ENCODE measurements at regions not wholly inside any gene's neighbourhood (a gene's known extent, or its start where the extent isn't known, plus 50 kb on each side); places are given as distances from the start of the nearest gene placed in this dataset.

DNA sequence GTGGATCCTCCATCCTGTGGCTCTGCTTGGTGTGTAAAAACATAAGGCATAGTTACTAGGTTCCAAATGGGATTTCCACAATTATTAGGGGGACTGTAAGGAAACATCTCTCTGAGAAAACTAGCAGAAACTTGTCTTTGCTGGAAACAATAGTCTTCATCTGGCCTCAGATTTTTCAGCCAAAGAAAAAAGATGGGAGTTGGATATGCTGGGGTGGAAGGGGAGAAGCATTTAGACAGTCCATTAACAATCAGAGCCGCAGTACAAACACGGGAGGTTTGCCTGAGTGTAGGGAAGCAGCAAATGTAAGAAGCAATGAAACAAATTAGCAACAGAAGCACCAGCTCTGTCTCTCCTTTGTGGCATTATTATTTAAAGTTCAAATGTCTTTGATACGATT lies 402.7 kb upstream of the ZNF608 start:
- TF ChIP-seq, protein P1, sequence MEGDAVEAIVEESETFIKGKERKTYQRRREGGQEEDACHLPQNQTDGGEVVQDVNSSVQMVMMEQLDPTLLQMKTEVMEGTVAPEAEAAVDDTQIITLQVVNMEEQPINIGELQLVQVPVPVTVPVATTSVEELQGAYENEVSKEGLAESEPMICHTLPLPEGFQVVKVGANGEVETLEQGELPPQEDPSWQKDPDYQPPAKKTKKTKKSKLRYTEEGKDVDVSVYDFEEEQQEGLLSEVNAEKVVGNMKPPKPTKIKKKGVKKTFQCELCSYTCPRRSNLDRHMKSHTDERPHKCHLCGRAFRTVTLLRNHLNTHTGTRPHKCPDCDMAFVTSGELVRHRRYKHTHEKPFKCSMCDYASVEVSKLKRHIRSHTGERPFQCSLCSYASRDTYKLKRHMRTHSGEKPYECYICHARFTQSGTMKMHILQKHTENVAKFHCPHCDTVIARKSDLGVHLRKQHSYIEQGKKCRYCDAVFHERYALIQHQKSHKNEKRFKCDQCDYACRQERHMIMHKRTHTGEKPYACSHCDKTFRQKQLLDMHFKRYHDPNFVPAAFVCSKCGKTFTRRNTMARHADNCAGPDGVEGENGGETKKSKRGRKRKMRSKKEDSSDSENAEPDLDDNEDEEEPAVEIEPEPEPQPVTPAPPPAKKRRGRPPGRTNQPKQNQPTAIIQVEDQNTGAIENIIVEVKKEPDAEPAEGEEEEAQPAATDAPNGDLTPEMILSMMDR (conservative IDR thresholded peaks at IDR 0.05) = no peak
- H3K27ac ChIP-seq = no peak overlapping the region

DNA sequence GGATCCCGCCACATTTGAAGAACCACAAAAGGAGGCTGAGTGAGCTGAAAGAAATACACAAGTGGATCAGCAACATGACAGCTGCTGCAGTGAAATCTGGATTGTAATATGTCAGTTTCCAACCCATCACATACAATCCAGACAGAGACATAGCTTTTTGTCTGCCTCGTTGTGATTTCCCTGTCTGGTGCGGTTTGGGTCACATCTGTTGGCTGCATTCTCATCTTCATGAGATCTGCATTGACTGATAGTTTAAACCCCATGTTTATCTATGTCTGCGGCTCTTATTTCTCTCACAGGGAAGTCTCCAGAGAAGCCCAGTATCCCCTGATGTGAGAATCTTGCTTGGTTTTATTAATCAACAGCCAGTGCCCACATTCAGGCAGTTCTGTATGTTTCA lies 403.1 kb upstream of the ZNF608 start:
- TF ChIP-seq, protein P1 (conservative IDR thresholded peaks at IDR 0.05) = no peak
- H3K27ac ChIP-seq = no peak overlapping the region

DNA sequence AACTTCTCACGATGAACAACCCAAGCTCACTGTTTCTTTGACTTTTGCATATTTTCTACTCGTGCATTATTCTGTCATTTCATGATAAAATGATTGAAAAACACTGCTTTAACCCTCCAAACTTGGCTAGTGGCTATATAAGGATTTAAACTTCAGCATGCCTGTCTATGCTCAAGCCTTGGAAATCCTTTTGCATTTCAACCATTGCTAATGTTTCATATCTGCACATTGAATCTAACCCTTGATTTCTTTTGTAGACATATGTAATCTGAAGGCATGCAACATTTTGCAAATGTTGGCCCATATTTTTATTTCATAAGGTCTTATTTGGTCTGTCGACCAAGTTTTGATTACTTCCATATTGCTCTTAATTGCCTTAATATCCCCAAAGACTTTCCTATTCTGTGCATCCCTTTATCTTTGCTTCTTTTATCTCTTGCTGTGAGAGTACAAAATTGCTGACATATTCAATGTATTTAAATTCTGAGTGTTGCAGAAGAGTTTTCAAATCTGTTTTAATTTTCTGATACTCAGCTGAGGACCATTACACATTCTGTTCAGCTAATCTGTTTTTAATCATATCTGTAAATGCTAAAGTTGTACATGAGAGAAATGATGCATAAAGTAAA lies 403.7 kb upstream of the ZNF608 start:
- TF ChIP-seq, protein P1 (conservative IDR thresholded peaks at IDR 0.05) = no peak
- no peak overlapping the region for H3K27ac ChIP-seq

DNA sequence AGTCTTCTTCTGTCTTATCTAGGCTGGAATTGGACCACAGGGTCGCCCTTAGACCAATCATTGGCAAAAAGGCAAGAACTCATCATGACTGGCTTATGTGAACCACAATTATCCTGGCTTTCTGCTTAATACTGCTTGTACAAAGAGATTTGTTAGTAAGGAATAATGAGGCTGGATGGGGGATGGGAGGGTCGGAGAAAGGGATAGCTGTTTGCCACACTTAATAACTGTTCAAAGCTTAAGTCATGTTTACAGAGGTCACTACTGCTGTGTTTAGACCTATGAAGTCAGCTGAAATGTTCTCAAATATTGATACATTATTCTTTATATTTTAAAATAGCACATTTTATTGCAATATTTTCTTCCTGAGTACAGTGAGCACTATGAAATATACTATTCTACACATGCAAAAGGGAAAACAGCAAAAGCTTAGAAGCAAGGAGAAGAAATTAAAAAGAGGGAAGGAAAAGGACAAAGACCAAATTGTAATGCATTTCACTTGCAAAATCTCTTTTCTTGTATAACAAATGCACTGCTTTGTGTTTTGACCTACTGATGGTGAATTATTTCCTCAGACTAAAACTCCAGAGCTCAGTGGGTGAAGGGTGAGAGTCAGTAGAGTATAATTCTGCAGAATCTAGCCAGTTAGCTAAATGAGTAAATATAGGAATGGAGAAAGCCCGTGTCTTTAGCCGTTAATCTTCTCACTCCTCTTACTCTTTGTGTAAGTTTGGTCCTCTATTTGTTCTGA lies 404.9 kb upstream of the ZNF608 start:
- TF ChIP-seq, protein P1 (conservative IDR thresholded peaks at IDR 0.05) = no peak
- no peak overlapping the region for H3K27ac ChIP-seq

DNA sequence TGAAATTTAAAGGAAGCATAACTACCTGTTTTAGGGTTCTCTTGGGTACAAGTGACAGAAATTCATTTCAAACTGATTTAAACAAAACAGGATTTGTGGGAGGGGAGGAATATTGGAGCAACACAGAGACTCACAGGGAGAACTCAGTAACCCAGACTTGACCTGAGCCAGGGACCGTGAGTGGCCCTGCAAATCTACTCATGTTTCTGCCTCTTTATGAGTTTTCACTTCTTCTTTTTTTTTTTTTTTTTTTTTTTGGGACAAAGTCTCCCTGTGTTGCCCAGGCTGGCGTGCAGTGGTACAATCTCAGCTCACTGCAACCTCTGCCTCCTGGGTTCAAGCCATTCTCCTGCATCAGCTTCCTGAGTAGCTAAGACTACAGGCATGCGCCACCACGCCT lies 405.6 kb upstream of the ZNF608 start:
- TF ChIP-seq, protein P1 (conservative IDR thresholded peaks at IDR 0.05) = no peak
- H3K27ac ChIP-seq = no peak overlapping the region

DNA sequence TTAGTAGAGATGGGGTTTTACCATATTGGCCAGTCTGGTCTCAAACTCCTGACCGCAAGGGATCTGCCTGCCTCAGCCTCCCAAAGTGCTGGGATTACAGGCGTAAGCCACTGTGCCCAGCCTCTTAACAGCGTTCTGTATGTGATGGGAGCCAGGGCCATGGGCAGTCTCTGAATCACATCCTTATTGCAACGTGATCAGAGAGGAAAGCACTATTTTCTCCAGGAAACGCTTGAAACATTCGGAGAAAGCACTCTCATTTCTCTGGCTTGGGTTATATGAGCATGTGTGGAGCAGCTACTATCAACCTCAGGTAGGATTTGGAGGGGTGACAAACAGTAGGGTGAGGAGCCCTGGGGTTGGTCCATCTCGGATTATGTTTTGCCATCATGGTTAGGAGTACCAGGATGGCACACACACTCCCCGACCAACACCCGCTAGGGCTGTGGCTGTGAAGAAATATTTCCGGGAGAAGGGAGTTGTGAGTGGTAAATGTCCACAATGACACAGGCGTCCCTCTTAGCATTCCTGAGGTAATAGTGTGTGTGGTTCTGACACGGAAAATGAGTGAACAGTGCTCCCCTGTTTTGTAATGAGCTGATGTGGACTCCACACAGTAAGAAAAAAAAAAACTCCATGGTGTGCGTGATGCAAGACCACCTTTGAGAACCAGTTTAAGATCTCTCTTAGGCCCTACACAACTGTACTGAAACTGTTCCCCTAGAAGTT lies 406.2 kb upstream of the ZNF608 start:
- TF ChIP-seq, protein P1 (conservative IDR thresholded peaks at IDR 0.05) = no peak
- H3K27ac ChIP-seq = no peak overlapping the region

DNA sequence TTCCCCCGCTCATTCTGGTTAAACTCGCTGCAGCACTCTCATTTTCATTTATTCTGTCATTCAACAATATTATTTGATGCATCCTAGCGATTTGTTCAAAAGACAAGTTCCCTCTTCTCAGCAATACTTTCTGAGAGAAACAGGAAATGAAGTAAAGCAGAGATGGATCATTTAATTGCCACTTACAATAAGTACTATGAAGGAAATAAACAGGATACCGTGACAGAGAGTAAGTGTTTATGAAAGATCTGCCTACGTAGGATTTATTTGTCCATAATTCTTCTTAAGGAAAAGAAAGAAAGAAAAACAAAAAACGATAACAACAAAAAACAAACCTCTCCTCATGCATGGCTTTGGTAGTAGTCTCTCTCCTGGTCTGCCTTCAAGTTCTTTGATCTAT lies 406.8 kb upstream of the ZNF608 start:
- H3K27ac ChIP-seq = no peak overlapping the region
- TF ChIP-seq, protein P1 (conservative IDR thresholded peaks at IDR 0.05) = no peak

All from VCaP (cell line).